ENCODE measurements at regions not wholly inside any gene's neighbourhood (a gene's known extent, or its start where the extent isn't known, plus 50 kb on each side); places are given as distances from the start of the nearest gene placed in this dataset.
"Not testable (repeated sequence)": the region's sequence is repeated elsewhere in the genome, so short reads cannot be mapped to it uniquely, and the experiment has no call there.

DNA sequence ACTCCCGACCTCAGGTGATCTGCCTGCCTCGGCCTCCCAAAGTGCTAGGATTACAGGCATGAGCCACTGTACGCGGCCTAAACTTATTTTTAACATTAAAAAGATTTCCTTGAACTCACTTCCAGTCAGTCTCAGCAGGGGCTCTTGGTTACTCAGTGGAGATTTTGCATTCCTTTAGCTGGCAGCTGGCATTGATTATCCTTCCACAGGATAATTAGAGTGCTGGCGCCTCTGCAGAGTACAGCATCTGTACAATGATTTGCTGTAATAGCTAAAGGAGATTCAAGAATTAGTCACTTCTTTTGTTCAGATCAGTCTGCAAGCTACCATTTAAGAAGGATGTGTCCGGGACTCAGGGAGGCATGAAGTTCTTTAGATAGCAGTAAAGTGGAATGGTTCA is 125.0 kb upstream of the NPY start:
- Histone ChIP-seq H3K9me3 (ENCODE audit: control insufficient read depth in 2 of 2, low read length in 2 of 2) (no peaks in the 10 kb centered on the region), H3K27me3 (ENCODE audit: control insufficient read depth, insufficient read depth, low read length) (peaks cover 2% of the 10 kb centered on the region), H3K4me1 (ENCODE audit: control insufficient read depth, insufficient read depth, low read length, poor library complexity, severe bottlenecking) (no peaks in the 10 kb centered on the region), H3K4me3 (ENCODE audit: low read depth, low read length) (no peak overlapping the region), H3K27ac (ENCODE audit: insufficient read depth, low read length, poor library complexity, severe bottlenecking) (no peak overlapping the region), H3K36me3 (ENCODE audit: control insufficient read depth, insufficient read depth, low read length) (no peaks in the 10 kb centered on the region)
- DNase-seq (no peak), ATAC-seq (ENCODE audit: low read depth in 2 of 2) (no peak)
- H3K4me3 Mint-ChIP-seq, result no peak overlapping the region
- no peak overlapping the region for H3K27ac Mint-ChIP-seq
- H3K4me1 Mint-ChIP-seq, result no peaks in the 10 kb centered on the region
- H3K36me3 Mint-ChIP-seq, result no peaks in the 10 kb centered on the region
- H3K9me3 Mint-ChIP-seq, result peaks cover 0 to 7% (median 0%) of the 10 kb centered on the region in 7 donors
- H3K27me3 Mint-ChIP-seq, result peaks cover 10% of the 10 kb centered on the region

DNA sequence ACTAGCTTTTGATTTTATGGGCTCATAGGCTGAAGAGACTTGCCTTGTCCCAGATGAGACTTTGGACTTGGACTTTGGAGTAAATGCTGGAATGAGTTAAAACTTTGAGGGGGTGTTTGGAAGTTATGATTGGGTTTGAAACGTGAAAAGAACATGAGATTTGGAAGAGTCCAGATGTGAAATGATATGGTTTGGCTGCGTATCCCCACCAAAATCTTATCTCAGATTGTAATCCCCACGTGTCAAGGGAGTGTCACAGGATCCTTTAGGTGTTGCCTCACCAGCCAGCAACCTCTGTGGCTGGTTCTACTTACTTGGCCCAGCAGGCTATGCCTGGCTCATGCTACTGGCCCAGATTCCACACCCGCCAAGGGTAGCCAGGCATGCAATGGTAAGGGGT is 119.6 kb upstream of the NPY start:
- ATAC-seq (ENCODE audit: low read depth in 2 of 2), result no peak
- H3K27ac ChIP-seq (ENCODE audit: insufficient read depth, low read length, poor library complexity, severe bottlenecking), result no peak overlapping the region
- Mint-ChIP-seq H3K9me3 (peaks cover 0 to 7% (median 3%) of the 10 kb centered on the region in 7 donors), H3K4me1 (no peaks in the 10 kb centered on the region), H3K27me3 (peaks cover 6% of the 10 kb centered on the region), H3K4me3 (no peak overlapping the region), H3K36me3 (no peaks in the 10 kb centered on the region), H3K27ac (no peak overlapping the region)
- H3K4me3 ChIP-seq (ENCODE audit: low read depth, low read length), result no peak overlapping the region
- no peak for DNase-seq
- no peaks in the 10 kb centered on the region for H3K36me3 ChIP-seq (ENCODE audit: control insufficient read depth, insufficient read depth, low read length)
- H3K27me3 ChIP-seq (ENCODE audit: control insufficient read depth, insufficient read depth, low read length), result peaks cover 2% of the 10 kb centered on the region
- no peaks in the 10 kb centered on the region for H3K4me1 ChIP-seq (ENCODE audit: control insufficient read depth, insufficient read depth, low read length, poor library complexity, severe bottlenecking)
- H3K9me3 ChIP-seq (ENCODE audit: control insufficient read depth in 2 of 2, low read length in 2 of 2), result no peaks in the 10 kb centered on the region

DNA sequence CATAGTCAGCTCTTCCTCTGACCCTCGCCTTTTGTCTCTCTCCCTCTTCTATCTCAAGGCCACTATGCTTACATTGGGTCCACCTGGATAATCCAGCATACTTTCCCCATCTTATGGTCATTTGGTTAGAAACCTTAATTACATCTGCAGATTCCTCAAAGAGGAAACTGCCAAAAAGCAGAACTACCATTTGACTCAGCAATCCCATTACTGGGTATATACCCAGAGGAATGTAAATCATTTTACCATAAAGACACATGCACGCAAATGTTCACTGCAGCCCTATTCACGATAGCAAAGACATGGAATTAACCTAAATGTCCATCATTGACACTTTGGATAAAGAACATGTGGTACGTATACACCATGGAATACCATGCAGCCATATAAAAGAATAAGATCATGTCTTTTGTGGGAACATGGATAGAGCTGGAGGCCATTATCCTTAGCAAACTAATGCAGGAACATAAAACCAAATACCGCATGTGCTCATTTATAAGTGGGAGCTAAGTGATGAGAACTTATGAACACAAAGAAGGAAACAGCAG is 114.8 kb upstream of the NPY start:
- Mint-ChIP-seq H3K27ac (no peak overlapping the region), H3K9me3 (peaks cover 0 to 5% (median 0%) of the 10 kb centered on the region in 7 donors), H3K4me1 (no peaks in the 10 kb centered on the region), H3K27me3 (peaks cover 6% of the 10 kb centered on the region), H3K36me3 (no peaks in the 10 kb centered on the region), H3K4me3 (no peak overlapping the region)
- no peaks in the 10 kb centered on the region for H3K4me1 ChIP-seq (ENCODE audit: control insufficient read depth, insufficient read depth, low read length, poor library complexity, severe bottlenecking)
- no peak for DNase-seq
- no peak for ATAC-seq (ENCODE audit: low read depth in 2 of 2)
- H3K4me3 ChIP-seq (ENCODE audit: low read depth, low read length), result no peak overlapping the region
- H3K9me3 ChIP-seq (ENCODE audit: control insufficient read depth in 2 of 2, low read length in 2 of 2), result no peaks in the 10 kb centered on the region
- H3K27me3 ChIP-seq (ENCODE audit: control insufficient read depth, insufficient read depth, low read length), result no peaks in the 10 kb centered on the region
- no peaks in the 10 kb centered on the region for H3K36me3 ChIP-seq (ENCODE audit: control insufficient read depth, insufficient read depth, low read length)
- H3K27ac ChIP-seq (ENCODE audit: insufficient read depth, low read length, poor library complexity, severe bottlenecking), result no peak overlapping the region

DNA sequence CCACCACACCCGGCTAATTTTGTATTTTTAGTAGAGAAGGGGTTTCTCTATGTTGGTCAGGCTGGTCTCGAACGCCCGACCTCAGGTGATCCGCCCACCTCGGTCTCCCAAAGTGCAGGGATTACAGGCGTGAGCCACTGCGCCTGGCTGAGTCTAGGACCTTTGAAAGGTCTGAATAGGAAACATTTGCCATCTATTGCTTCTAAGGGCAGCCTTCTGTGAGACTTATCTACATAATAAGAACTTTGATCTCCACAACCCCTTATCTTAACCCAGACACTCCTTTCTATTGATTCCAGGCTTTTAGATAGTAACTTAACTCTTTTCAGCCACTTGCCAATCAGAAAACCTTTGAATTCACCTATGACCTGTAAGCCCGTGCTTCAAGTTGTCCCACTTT is 112.0 kb upstream of the NPY start:
- H3K27me3 ChIP-seq (ENCODE audit: control insufficient read depth, insufficient read depth, low read length); H3K36me3 Mint-ChIP-seq; H3K4me1 Mint-ChIP-seq; DNase-seq; H3K4me3 ChIP-seq (ENCODE audit: low read depth, low read length); H3K36me3 ChIP-seq (ENCODE audit: control insufficient read depth, insufficient read depth, low read length); H3K9me3 Mint-ChIP-seq; H3K27ac ChIP-seq (ENCODE audit: insufficient read depth, low read length, poor library complexity, severe bottlenecking); ATAC-seq (ENCODE audit: low read depth in 2 of 2); H3K4me3 Mint-ChIP-seq; H3K9me3 ChIP-seq (ENCODE audit: control insufficient read depth in 2 of 2, low read length in 2 of 2); H3K27ac Mint-ChIP-seq; H3K27me3 Mint-ChIP-seq; H3K4me1 ChIP-seq (ENCODE audit: control insufficient read depth, insufficient read depth, low read length, poor library complexity, severe bottlenecking): not testable (repeated sequence)

DNA sequence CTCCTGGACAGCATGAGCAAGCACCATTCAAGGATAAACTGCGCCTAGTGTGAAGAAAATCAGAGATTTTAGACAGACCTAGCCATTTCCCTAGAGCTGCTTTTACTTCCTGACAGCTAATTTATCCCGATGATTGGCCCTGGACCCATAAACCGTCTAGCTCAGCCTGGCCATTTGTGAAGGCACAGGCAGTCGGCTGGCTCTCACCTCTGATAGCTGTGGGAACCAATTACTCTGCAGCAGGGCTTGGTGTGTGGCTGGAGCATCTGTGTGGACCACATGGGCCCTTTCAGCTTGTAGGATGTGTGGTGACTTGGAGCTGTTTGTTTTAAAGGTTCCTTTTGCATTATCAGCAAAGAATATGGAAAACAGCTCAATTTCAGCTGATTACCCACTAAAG is 111.1 kb upstream of the NPY start:
- ATAC-seq (ENCODE audit: low read depth in 2 of 2) (no peak), DNase-seq (no peak)
- no peak overlapping the region for H3K4me3 Mint-ChIP-seq
- Histone ChIP-seq H3K27me3 (ENCODE audit: control insufficient read depth, insufficient read depth, low read length) (no peaks in the 10 kb centered on the region), H3K4me3 (ENCODE audit: low read depth, low read length) (no peak overlapping the region), H3K9me3 (ENCODE audit: control insufficient read depth in 2 of 2, low read length in 2 of 2) (no peaks in the 10 kb centered on the region), H3K4me1 (ENCODE audit: control insufficient read depth, insufficient read depth, low read length, poor library complexity, severe bottlenecking) (no peaks in the 10 kb centered on the region), H3K36me3 (ENCODE audit: control insufficient read depth, insufficient read depth, low read length) (no peaks in the 10 kb centered on the region), H3K27ac (ENCODE audit: insufficient read depth, low read length, poor library complexity, severe bottlenecking) (no peak overlapping the region)
- peaks cover 0 to 4% (median 0%) of the 10 kb centered on the region in 7 donors for H3K9me3 Mint-ChIP-seq
- no peaks in the 10 kb centered on the region for H3K4me1 Mint-ChIP-seq
- no peaks in the 10 kb centered on the region for H3K36me3 Mint-ChIP-seq
- H3K27ac Mint-ChIP-seq, result no peak overlapping the region
- no peaks in the 10 kb centered on the region for H3K27me3 Mint-ChIP-seq

DNA sequence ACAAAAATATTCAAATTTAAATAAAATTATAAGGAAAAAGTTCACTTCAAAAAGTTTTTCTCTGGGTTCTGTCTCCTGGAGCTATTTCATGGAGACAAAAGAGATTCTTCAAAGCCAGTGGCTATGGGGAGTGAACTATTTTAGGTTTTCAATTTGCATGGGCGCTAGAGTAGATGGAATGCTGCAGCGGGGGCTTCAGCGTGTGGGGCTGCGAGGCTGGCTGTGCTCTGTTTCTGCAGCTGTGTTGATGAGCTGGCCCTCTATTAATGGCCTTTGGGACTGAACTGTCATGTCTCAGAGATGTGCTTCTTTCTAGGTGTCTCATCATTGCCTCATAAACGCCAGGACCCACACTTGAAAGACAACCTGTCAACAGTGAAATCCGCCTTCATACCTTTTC is 108.4 kb upstream of the NPY start:
- no peak overlapping the region for H3K27ac ChIP-seq (ENCODE audit: insufficient read depth, low read length, poor library complexity, severe bottlenecking)
- Mint-ChIP-seq H3K27me3 (no peaks in the 10 kb centered on the region), H3K9me3 (no peaks in the 10 kb centered on the region), H3K4me1 (no peaks in the 10 kb centered on the region), H3K4me3 (no peak overlapping the region), H3K36me3 (no peaks in the 10 kb centered on the region), H3K27ac (no peak overlapping the region)
- no peaks in the 10 kb centered on the region for H3K4me1 ChIP-seq (ENCODE audit: control insufficient read depth, insufficient read depth, low read length, poor library complexity, severe bottlenecking)
- no peak overlapping the region for H3K4me3 ChIP-seq (ENCODE audit: low read depth, low read length)
- DNase-seq, result no peak
- H3K36me3 ChIP-seq (ENCODE audit: control insufficient read depth, insufficient read depth, low read length), result no peaks in the 10 kb centered on the region
- H3K27me3 ChIP-seq (ENCODE audit: control insufficient read depth, insufficient read depth, low read length), result peaks cover 1% of the 10 kb centered on the region
- no peaks in the 10 kb centered on the region for H3K9me3 ChIP-seq (ENCODE audit: control insufficient read depth in 2 of 2, low read length in 2 of 2)
- no peak for ATAC-seq (ENCODE audit: low read depth in 2 of 2)

DNA sequence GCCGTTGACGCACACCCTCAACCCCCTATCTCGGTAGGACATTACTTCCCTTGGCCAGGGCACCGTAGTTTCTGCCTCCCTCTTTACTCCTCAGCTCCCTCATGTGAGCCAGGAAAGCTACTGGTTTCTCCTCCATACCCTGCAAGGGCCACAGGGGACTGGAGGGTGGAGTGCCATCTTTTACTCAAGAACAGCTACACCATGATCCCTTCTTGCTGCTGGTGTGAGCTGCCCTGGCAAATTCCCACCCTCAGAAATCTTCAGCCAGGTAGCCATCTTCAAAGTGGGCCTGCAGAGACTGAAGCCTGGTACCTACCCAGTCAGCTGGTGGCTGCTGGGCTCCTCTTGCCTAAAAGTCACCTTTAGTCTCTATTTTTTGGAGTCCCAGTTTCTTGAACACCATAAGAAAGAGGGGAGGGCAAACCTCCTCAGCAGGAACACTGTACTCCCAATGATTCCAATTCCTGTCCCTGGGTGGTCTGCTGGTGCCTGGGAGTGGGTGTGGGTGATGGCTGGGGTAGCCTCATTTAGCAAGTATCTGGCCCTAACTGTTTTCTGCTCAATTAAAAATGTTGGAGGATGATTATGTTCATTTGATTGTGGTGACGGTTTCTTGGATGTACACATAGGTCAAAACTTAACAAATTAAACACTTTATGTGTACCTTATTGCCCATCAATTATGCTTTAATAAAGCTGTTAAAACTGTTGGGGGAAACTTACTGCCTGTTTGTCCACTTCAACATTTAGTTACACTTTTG is 105.0 kb upstream of the NPY start:
- no peak overlapping the region for H3K4me3 Mint-ChIP-seq
- Histone ChIP-seq H3K27me3 (ENCODE audit: control insufficient read depth, insufficient read depth, low read length) (peaks cover 1% of the 10 kb centered on the region), H3K9me3 (ENCODE audit: control insufficient read depth in 2 of 2, low read length in 2 of 2) (no peaks in the 10 kb centered on the region), H3K4me3 (ENCODE audit: low read depth, low read length) (no peak overlapping the region), H3K36me3 (ENCODE audit: control insufficient read depth, insufficient read depth, low read length) (no peaks in the 10 kb centered on the region), H3K4me1 (ENCODE audit: control insufficient read depth, insufficient read depth, low read length, poor library complexity, severe bottlenecking) (no peaks in the 10 kb centered on the region), H3K27ac (ENCODE audit: insufficient read depth, low read length, poor library complexity, severe bottlenecking) (no peak overlapping the region)
- ATAC-seq (ENCODE audit: low read depth in 2 of 2), result no peak
- H3K36me3 Mint-ChIP-seq, result no peaks in the 10 kb centered on the region
- no peak for DNase-seq
- H3K27me3 Mint-ChIP-seq, result peaks cover 5% of the 10 kb centered on the region
- no peaks in the 10 kb centered on the region for H3K9me3 Mint-ChIP-seq
- H3K4me1 Mint-ChIP-seq, result peaks cover 0 to 4% (median 0%) of the 10 kb centered on the region in 4 donors
- peak overlapping the region in 1 of 3 donors; percentile 60 for H3K27ac Mint-ChIP-seq

DNA sequence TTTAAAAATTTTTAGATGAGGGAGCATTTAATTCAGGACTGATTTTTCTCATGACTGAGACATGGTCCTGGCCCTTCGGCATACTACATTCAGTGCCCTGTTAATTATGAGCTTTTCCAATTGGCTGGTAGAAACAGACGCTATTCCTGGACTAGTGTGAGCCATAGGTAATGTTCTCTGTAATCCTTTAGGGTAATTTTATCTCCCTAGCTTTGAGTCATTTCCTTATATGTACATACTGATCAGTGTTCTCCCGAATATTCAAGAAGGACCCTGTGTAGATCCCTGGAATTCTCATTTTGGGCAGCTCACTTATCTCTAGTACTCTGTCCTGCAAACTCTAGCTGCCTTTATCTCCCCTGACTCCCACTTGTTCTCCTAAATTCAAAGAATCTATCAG is 92.6 kb upstream of the NPY start:
- no peak overlapping the region for H3K4me3 ChIP-seq (ENCODE audit: low read depth, low read length)
- Mint-ChIP-seq H3K27me3 (peaks cover 21% of the 10 kb centered on the region), H3K27ac (no peak overlapping the region), H3K4me3 (no peak overlapping the region), H3K9me3 (peaks cover 0 to 6% (median 1%) of the 10 kb centered on the region in 7 donors), H3K4me1 (no peaks in the 10 kb centered on the region), H3K36me3 (no peaks in the 10 kb centered on the region)
- H3K27me3 ChIP-seq (ENCODE audit: control insufficient read depth, insufficient read depth, low read length), result peaks cover 3% of the 10 kb centered on the region
- H3K9me3 ChIP-seq (ENCODE audit: control insufficient read depth in 2 of 2, low read length in 2 of 2), result no peaks in the 10 kb centered on the region
- H3K4me1 ChIP-seq (ENCODE audit: control insufficient read depth, insufficient read depth, low read length, poor library complexity, severe bottlenecking), result no peaks in the 10 kb centered on the region
- DNase-seq (no peak), ATAC-seq (ENCODE audit: low read depth in 2 of 2) (no peak)
- H3K36me3 ChIP-seq (ENCODE audit: control insufficient read depth, insufficient read depth, low read length), result no peaks in the 10 kb centered on the region
- H3K27ac ChIP-seq (ENCODE audit: insufficient read depth, low read length, poor library complexity, severe bottlenecking), result no peak overlapping the region
